ENCODE measurements at regions not wholly inside any gene's neighbourhood (a gene's known extent, or its start where the extent isn't known, plus 50 kb on each side); places are given as distances from the start of the nearest gene placed in this dataset.

DNA sequence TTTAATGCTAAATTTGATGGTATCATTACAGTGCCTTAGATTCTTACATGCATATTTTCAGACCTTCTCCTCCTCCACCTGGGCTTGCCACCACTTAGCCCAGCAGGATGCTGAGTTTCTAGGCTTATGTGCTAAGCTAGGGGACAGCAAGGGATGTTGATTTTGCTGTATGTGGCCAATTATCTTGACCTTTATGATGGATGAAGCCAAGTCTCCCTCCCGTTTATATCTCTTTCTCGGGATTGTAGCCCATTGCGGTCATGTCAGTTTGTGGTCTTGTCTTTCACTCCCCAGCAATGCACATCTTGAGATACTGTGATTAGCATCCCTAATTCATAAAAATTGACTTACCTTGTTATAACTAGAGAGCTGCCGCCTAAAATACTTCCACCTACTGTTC, 278.7 kb upstream of the SOX2 start:
- 69 to 83% (median 77%) methylated on average over 4 of the region's 4 CpGs for WGBS, 3 donors
- no peak for FAIRE-seq
- Histone ChIP-seq H3K4me3 (ENCODE audit: low read depth in 1 of 3, low read length in 3 of 3) (no peak overlapping the region), H3K27ac (ENCODE audit: low read depth in 1 of 3, low read length in 2 of 3) (no peak overlapping the region), H3K27me3 (ENCODE audit: control insufficient read depth in 3 of 3, insufficient read depth in 3 of 3, low read length in 3 of 3) (no peaks in the 10 kb centered on the region), H3K9me3 (ENCODE audit: control insufficient read depth in 2 of 2, insufficient read depth in 1 of 2, low read depth in 1 of 2, low read length in 1 of 2) (no peaks in the 10 kb centered on the region), H3K4me1 (ENCODE audit: control insufficient read depth in 3 of 3, insufficient read depth in 2 of 3, low read depth in 1 of 3, low read length in 2 of 3) (no peaks in the 10 kb centered on the region), H3K36me3 (ENCODE audit: control insufficient read depth in 3 of 3, insufficient read depth in 2 of 3, low read depth in 1 of 3, low read length in 3 of 3) (no peaks in the 10 kb centered on the region)
- DNase-seq: no peak

DNA sequence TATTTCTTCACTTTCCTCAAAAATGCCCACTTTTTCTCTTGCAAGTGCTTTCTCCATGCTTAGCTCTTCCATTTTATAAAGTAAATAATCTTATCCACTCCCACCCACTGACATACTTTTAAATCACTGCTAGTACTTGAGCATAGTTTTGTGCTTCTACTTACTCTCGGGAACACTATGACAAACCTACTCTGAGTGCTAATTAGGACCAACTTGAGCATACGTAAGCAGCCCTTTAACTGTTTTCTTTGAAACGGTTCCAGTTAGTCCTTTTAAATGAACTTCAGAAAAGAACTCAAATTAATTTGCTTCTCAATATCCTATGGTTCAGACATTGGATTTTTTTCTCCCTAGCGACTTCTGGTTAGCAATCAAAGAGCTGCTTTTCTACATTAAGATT, 280.0 kb upstream of the SOX2 start:
- no peak for FAIRE-seq

GRCh38 chr3:181425074-181425473, 286.7 kb upstream of the SOX2 start:
- Histone ChIP-seq H3K27me3 (ENCODE audit: control insufficient read depth in 3 of 3, insufficient read depth in 3 of 3, low read length in 3 of 3) (no peaks in the 10 kb centered on the region), H3K36me3 (ENCODE audit: control insufficient read depth in 3 of 3, insufficient read depth in 2 of 3, low read depth in 1 of 3, low read length in 3 of 3) (no peaks in the 10 kb centered on the region), H3K9me3 (ENCODE audit: control insufficient read depth in 2 of 2, insufficient read depth in 1 of 2, low read depth in 1 of 2, low read length in 1 of 2) (no peaks in the 10 kb centered on the region), H3K27ac (ENCODE audit: low read depth in 1 of 3, low read length in 2 of 3) (no peak overlapping the region), H3K4me1 (ENCODE audit: control insufficient read depth in 3 of 3, insufficient read depth in 2 of 3, low read depth in 1 of 3, low read length in 2 of 3) (no peaks in the 10 kb centered on the region), H3K4me3 (ENCODE audit: low read depth in 1 of 3, low read length in 3 of 3) (no peak overlapping the region)
- DNase-seq (no peak), FAIRE-seq (no peak)
- WGBS, 3 donors: 42 to 54% (median 47%) methylated on average over 3 of the region's 3 CpGs

More for the DNA sequence above, 280.0 kb upstream of the SOX2 start:
- Histone ChIP-seq H3K9me3 (ENCODE audit: control insufficient read depth in 2 of 2, insufficient read depth in 1 of 2, low read depth in 1 of 2, low read length in 1 of 2) (no peaks in the 10 kb centered on the region), H3K36me3 (ENCODE audit: control insufficient read depth in 3 of 3, insufficient read depth in 2 of 3, low read depth in 1 of 3, low read length in 3 of 3) (no peaks in the 10 kb centered on the region), H3K4me3 (ENCODE audit: low read depth in 1 of 3, low read length in 3 of 3) (no peak overlapping the region), H3K27ac (ENCODE audit: low read depth in 1 of 3, low read length in 2 of 3) (no peak overlapping the region), H3K27me3 (ENCODE audit: control insufficient read depth in 3 of 3, insufficient read depth in 3 of 3, low read length in 3 of 3) (no peaks in the 10 kb centered on the region), H3K4me1 (ENCODE audit: control insufficient read depth in 3 of 3, insufficient read depth in 2 of 3, low read depth in 1 of 3, low read length in 2 of 3) (no peaks in the 10 kb centered on the region)
- WGBS, 3 donors: 71 to 80% (median 75%) methylated on average over 4 of the region's 4 CpGs
- DNase-seq: no peak

DNA sequence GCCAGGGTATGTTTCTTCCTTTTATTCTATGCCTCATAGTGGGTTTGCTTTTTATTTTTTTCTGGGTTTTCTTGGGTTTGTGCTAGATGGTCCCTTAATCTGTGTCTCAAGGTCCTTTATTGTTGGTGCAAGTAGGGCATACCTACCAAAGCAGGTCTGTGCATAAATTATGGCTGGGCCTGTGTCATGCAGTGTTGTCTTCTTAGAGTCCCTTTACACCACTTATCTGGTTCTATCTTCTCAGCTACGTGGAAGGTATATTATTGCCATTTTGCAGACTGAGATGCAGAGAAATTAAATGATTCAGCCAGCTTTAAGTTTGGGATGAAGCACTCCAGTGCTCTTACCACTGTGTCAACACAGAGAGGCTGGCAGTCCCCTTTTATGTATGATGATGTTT, 293.5 kb upstream of the SOX2 start:
- 20 to 38% (median 22%) methylated on average over 1 of the region's 1 CpG for WGBS, 3 donors
- DNase-seq (no peak), FAIRE-seq (no peak)
- Histone ChIP-seq H3K9me3 (ENCODE audit: control insufficient read depth in 2 of 2, insufficient read depth in 1 of 2, low read depth in 1 of 2, low read length in 1 of 2) (no peaks in the 10 kb centered on the region), H3K4me1 (ENCODE audit: control insufficient read depth in 3 of 3, insufficient read depth in 2 of 3, low read depth in 1 of 3, low read length in 2 of 3) (no peaks in the 10 kb centered on the region), H3K27me3 (ENCODE audit: control insufficient read depth in 3 of 3, insufficient read depth in 3 of 3, low read length in 3 of 3) (no peaks in the 10 kb centered on the region), H3K27ac (ENCODE audit: low read depth in 1 of 3, low read length in 2 of 3) (no peak overlapping the region), H3K36me3 (ENCODE audit: control insufficient read depth in 3 of 3, insufficient read depth in 2 of 3, low read depth in 1 of 3, low read length in 3 of 3) (no peaks in the 10 kb centered on the region), H3K4me3 (ENCODE audit: low read depth in 1 of 3, low read length in 3 of 3) (no peak overlapping the region)

GRCh38 chr3:181417748-181418147, 294.0 kb upstream of the SOX2 start:
- WGBS, 3 donors: 31% methylated on average over 8 of the region's 8 CpGs
- no peaks in the 10 kb centered on the region for H3K27me3 ChIP-seq (ENCODE audit: control insufficient read depth in 3 of 3, insufficient read depth in 3 of 3, low read length in 3 of 3)
- H3K9me3 ChIP-seq (ENCODE audit: control insufficient read depth in 2 of 2, insufficient read depth in 1 of 2, low read depth in 1 of 2, low read length in 1 of 2): no peaks in the 10 kb centered on the region
- FAIRE-seq (no peak), DNase-seq (no peak)
- H3K27ac ChIP-seq (ENCODE audit: low read depth in 1 of 3, low read length in 2 of 3): no peak overlapping the region
- no peaks in the 10 kb centered on the region for H3K4me1 ChIP-seq (ENCODE audit: control insufficient read depth in 3 of 3, insufficient read depth in 2 of 3, low read depth in 1 of 3, low read length in 2 of 3)
- no peak overlapping the region for H3K4me3 ChIP-seq (ENCODE audit: low read depth in 1 of 3, low read length in 3 of 3)
- no peaks in the 10 kb centered on the region for H3K36me3 ChIP-seq (ENCODE audit: control insufficient read depth in 3 of 3, insufficient read depth in 2 of 3, low read depth in 1 of 3, low read length in 3 of 3)

- no peaks in the 10 kb centered on the region for H3K9me3 ChIP-seq (ENCODE audit: control insufficient read depth in 2 of 2, insufficient read depth in 1 of 2, low read depth in 1 of 2, low read length in 1 of 2)
- no peaks in the 10 kb centered on the region for H3K27me3 ChIP-seq (ENCODE audit: control insufficient read depth in 3 of 3, insufficient read depth in 3 of 3, low read length in 3 of 3)
- no peaks in the 10 kb centered on the region for H3K36me3 ChIP-seq (ENCODE audit: control insufficient read depth in 3 of 3, insufficient read depth in 2 of 3, low read depth in 1 of 3, low read length in 3 of 3)
- H3K27ac ChIP-seq (ENCODE audit: low read depth in 1 of 3, low read length in 2 of 3): no peak overlapping the region
- no peak overlapping the region for H3K4me3 ChIP-seq (ENCODE audit: low read depth in 1 of 3, low read length in 3 of 3)
- 88 to 94% (median 93%) methylated on average over 4 of the region's 4 CpGs for WGBS, 3 donors
- no peaks in the 10 kb centered on the region for H3K4me1 ChIP-seq (ENCODE audit: control insufficient read depth in 3 of 3, insufficient read depth in 2 of 3, low read depth in 1 of 3, low read length in 2 of 3)
- FAIRE-seq (peak; percentile 44), DNase-seq (no peak)
These were observed 300.9 kb upstream of the SOX2 start for GRCh38 chr3:181410870-181411269.

- 67 to 73% (median 72%) methylated on average over 8 of the region's 8 CpGs for WGBS, 3 donors
- no peaks in the 10 kb centered on the region for H3K4me1 ChIP-seq (ENCODE audit: control insufficient read depth in 3 of 3, insufficient read depth in 2 of 3, low read depth in 1 of 3, low read length in 2 of 3)
- no peak overlapping the region for H3K4me3 ChIP-seq (ENCODE audit: low read depth in 1 of 3, low read length in 3 of 3)
- no peaks in the 10 kb centered on the region for H3K36me3 ChIP-seq (ENCODE audit: control insufficient read depth in 3 of 3, insufficient read depth in 2 of 3, low read depth in 1 of 3, low read length in 3 of 3)
- H3K27me3 ChIP-seq (ENCODE audit: control insufficient read depth in 3 of 3, insufficient read depth in 3 of 3, low read length in 3 of 3): no peaks in the 10 kb centered on the region
- FAIRE-seq (no peak), DNase-seq (peak in 1 of 2 donors; percentile 3)
- H3K9me3 ChIP-seq (ENCODE audit: control insufficient read depth in 2 of 2, insufficient read depth in 1 of 2, low read depth in 1 of 2, low read length in 1 of 2): no peaks in the 10 kb centered on the region
- no peak overlapping the region for H3K27ac ChIP-seq (ENCODE audit: low read depth in 1 of 3, low read length in 2 of 3)
These were observed 307.7 kb upstream of the SOX2 start for GRCh38 chr3:181403876-181404660.

GRCh38 chr3:181402347-181402746, 309.4 kb upstream of the SOX2 start:
- DNase-seq (no peak), FAIRE-seq (no peak)
- no peaks in the 10 kb centered on the region for H3K4me1 ChIP-seq (ENCODE audit: control insufficient read depth in 3 of 3, insufficient read depth in 2 of 3, low read depth in 1 of 3, low read length in 2 of 3)
- no peaks in the 10 kb centered on the region for H3K9me3 ChIP-seq (ENCODE audit: control insufficient read depth in 2 of 2, insufficient read depth in 1 of 2, low read depth in 1 of 2, low read length in 1 of 2)
- no peaks in the 10 kb centered on the region for H3K27me3 ChIP-seq (ENCODE audit: control insufficient read depth in 3 of 3, insufficient read depth in 3 of 3, low read length in 3 of 3)
- 17 to 42% (median 33%) methylated on average over 3 of the region's 3 CpGs for WGBS, 3 donors
- H3K4me3 ChIP-seq (ENCODE audit: low read depth in 1 of 3, low read length in 3 of 3): no peak overlapping the region
- H3K36me3 ChIP-seq (ENCODE audit: control insufficient read depth in 3 of 3, insufficient read depth in 2 of 3, low read depth in 1 of 3, low read length in 3 of 3): no peaks in the 10 kb centered on the region
- H3K27ac ChIP-seq (ENCODE audit: low read depth in 1 of 3, low read length in 2 of 3): no peak overlapping the region

DNA sequence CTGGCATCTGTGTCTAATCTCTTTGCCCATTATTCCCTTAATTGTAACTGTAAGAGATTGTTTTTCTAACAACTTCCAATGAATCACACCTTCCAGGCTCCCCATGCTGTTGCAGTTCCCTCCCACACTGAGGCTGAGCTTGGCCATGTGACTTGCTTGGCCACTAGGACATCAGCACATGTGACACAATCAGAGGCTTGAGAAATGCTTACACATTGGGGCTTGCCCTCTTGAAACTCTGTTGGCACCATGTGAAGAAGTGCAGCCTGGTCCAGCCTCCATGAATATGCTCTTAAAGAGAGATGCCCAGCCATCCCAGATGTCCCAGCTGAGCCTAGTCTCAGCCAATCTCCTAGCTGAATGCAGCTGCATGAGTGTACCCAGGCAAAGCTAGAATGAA, 326.8 kb upstream of the SOX2 start:
- H3K36me3 ChIP-seq (ENCODE audit: control insufficient read depth in 3 of 3, insufficient read depth in 2 of 3, low read depth in 1 of 3, low read length in 3 of 3): no peaks in the 10 kb centered on the region
- no peaks in the 10 kb centered on the region for H3K27me3 ChIP-seq (ENCODE audit: control insufficient read depth in 3 of 3, insufficient read depth in 3 of 3, low read length in 3 of 3)
- H3K27ac ChIP-seq (ENCODE audit: low read depth in 1 of 3, low read length in 2 of 3): no peak overlapping the region
- no peaks in the 10 kb centered on the region for H3K9me3 ChIP-seq (ENCODE audit: control insufficient read depth in 2 of 2, insufficient read depth in 1 of 2, low read depth in 1 of 2, low read length in 1 of 2)
- H3K4me3 ChIP-seq (ENCODE audit: low read depth in 1 of 3, low read length in 3 of 3): no peak overlapping the region
- no peak for DNase-seq
- H3K4me1 ChIP-seq (ENCODE audit: control insufficient read depth in 3 of 3, insufficient read depth in 2 of 3, low read depth in 1 of 3, low read length in 2 of 3): no peaks in the 10 kb centered on the region
- FAIRE-seq: no peak
